ENCODE measurements at regions not wholly inside any gene's neighbourhood (a gene's known extent, or its start where the extent isn't known, plus 50 kb on each side); places are given as distances from the start of the nearest gene placed in this dataset.
"Not testable (repeated sequence)": the region's sequence is repeated elsewhere in the genome, so short reads cannot be mapped to it uniquely, and the experiment has no call there.

DNA sequence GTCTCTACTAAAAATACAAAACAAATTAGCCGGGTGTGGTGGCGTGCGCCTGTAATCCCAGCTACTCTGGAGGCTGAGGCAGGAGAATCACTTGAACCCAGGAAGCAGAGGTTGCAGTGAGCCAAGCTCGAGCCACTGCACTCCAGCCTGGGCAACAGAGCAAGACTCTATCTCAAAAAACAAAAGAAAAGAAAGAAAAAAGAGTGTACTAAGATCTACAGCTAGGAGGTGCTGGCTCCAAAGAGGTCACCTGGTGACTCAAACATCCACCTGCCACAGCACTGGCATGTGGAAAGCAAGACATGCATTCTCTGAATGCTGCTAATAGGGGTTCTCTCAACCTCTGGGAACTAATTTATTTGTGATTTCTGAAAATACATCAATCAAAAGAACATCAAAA lies 167.5 kb upstream of the MARCKS start:
- TF ChIP-seq, protein P1, sequence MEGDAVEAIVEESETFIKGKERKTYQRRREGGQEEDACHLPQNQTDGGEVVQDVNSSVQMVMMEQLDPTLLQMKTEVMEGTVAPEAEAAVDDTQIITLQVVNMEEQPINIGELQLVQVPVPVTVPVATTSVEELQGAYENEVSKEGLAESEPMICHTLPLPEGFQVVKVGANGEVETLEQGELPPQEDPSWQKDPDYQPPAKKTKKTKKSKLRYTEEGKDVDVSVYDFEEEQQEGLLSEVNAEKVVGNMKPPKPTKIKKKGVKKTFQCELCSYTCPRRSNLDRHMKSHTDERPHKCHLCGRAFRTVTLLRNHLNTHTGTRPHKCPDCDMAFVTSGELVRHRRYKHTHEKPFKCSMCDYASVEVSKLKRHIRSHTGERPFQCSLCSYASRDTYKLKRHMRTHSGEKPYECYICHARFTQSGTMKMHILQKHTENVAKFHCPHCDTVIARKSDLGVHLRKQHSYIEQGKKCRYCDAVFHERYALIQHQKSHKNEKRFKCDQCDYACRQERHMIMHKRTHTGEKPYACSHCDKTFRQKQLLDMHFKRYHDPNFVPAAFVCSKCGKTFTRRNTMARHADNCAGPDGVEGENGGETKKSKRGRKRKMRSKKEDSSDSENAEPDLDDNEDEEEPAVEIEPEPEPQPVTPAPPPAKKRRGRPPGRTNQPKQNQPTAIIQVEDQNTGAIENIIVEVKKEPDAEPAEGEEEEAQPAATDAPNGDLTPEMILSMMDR (IDR thresholded peaks at IDR 0.05) = not testable (repeated sequence)
- not testable (repeated sequence) for TF ChIP-seq POLR2AphosphoS5, EP300 (IDR thresholded peaks at IDR 0.05)
